GDM1 (cell line): ENCODE measurements at regions not wholly inside any gene's neighbourhood (a gene's known extent, or its start where the extent isn't known, plus 50 kb on each side); places are given as distances from the start of the nearest gene placed in this dataset.

Experiments
- DNase-seq: peaks from one replicate; lab custom pipeline; 2025; lab: John Stamatoyannopoulos, UW

GRCh38 chr9:7394002-7394774 is 405.4 kb downstream of the DMAC1 start:
- DNase-seq = no peak

GRCh38 chr9:7392148-7392547 is 407.4 kb downstream of the DMAC1 start:
- DNase-seq = no peak

GRCh38 chr9:7388755-7389154 is 410.8 kb downstream of the DMAC1 start:
- no peak for DNase-seq

GRCh38 chr9:7387840-7388239 is 411.7 kb downstream of the DMAC1 start:
- no peak for DNase-seq

GRCh38 chr9:7382304-7382703 is 417.3 kb downstream of the DMAC1 start:
- DNase-seq = no peak

- no peak for DNase-seq
Measured at GRCh38 chr9:7377489-7377888, 422.1 kb downstream of the DMAC1 start.

GRCh38 chr9:7376833-7377232 is 422.7 kb downstream of the DMAC1 start:
- no peak for DNase-seq

GRCh38 chr9:7376213-7376612 is 423.4 kb downstream of the DMAC1 start:
- DNase-seq = no peak

- DNase-seq = no peak
Measured at GRCh38 chr9:7375013-7375511, 424.5 kb downstream of the DMAC1 start.

GRCh38 chr9:7370988-7371387 is 428.6 kb downstream of the DMAC1 start:
- DNase-seq = no peak

- no peak for DNase-seq
Measured at GRCh38 chr9:7370381-7370780, 429.2 kb downstream of the DMAC1 start.

GRCh38 chr9:7369384-7369821 is 430.2 kb downstream of the DMAC1 start:
- no peak for DNase-seq

GRCh38 chr9:7368410-7369292 is 430.9 kb downstream of the DMAC1 start:
- no peak for DNase-seq

- no peak for DNase-seq
Measured at GRCh38 chr9:7367726-7368125, 431.9 kb downstream of the DMAC1 start.

GRCh38 chr9:7366121-7366520 is 433.5 kb downstream of the DMAC1 start:
- DNase-seq = no peak

- DNase-seq = no peak
Measured at GRCh38 chr9:7363777-7364477, 435.7 kb downstream of the DMAC1 start.

GRCh38 chr9:7360513-7360912 is 439.1 kb downstream of the DMAC1 start:
- no peak for DNase-seq

- DNase-seq = no peak
Measured at GRCh38 chr9:7358876-7359275, 440.7 kb downstream of the DMAC1 start.

- no peak for DNase-seq
Measured at GRCh38 chr9:7354704-7355103, 444.9 kb downstream of the DMAC1 start.

- DNase-seq = no peak
Measured at GRCh38 chr9:7348692-7349091, 450.9 kb downstream of the DMAC1 start.

GRCh38 chr9:7347556-7347955 is 452.0 kb downstream of the DMAC1 start:
- DNase-seq = no peak

GRCh38 chr9:7346144-7346543 is 453.4 kb downstream of the DMAC1 start:
- DNase-seq = no peak
